Heart left ventricle (tissue), 16 donors: ENCODE measurements at regions not wholly inside any gene's neighbourhood (a gene's known extent, or its start where the extent isn't known, plus 50 kb on each side); places are given as distances from the start of the nearest gene placed in this dataset.

Source experiments
- ATAC-seq, 4 donors: fragments of 200-7000 bp; cut with Tn5 transposase; one replicate each; pipeline ENCODE4 v1.9.1; 2020 to 2022; ENCODE audit warnings: moderate library complexity in 4 of 4, mild to moderate bottlenecking in 3 of 4, moderate number of reproducible peaks in 1 of 4
- DNase-seq, 5 donors: peaks; one replicate each; pipeline ENCODE4 v3.0.0-alpha.2; 2020
- H3K27ac ChIP-seq, 12 donors: fragments of 200-600 bp; sonication (generic) in 4 of 12; one replicate each; pipeline versions ENCODE4 v1.5.0 to v1.8.0; 2016 to 2022; ENCODE audit warnings: mild to moderate bottlenecking in 2 of 12
- H3K27me3 ChIP-seq, 9 donors: fragments of 200-600 bp; sonication (generic) in 2 of 9; one replicate each; pipeline versions ENCODE4 v1.5.1 to v1.8.0; 2016 to 2022; ENCODE audit warnings: mild to moderate bottlenecking in 3 of 9
- H3K36me3 ChIP-seq, 9 donors: fragments of 200-600 bp; sonication (generic) in 2 of 9; one replicate each; pipeline versions ENCODE4 v1.5.0 to v1.8.0; 2018 to 2022; ENCODE audit warnings: mild to moderate bottlenecking in 2 of 9
- H3K4me1 ChIP-seq, 12 donors: fragments of 200-600 bp; sonication (generic) in 4 of 12; one replicate each; pipeline versions ENCODE4 v1.5.0 to v1.8.0; 2016 to 2022; ENCODE audit warnings: mild to moderate bottlenecking in 3 of 12
- H3K4me3 ChIP-seq, 12 donors: fragments of 200-600 bp; sonication (generic) in 4 of 12; one replicate each; pipeline versions ENCODE4 v1.5.0 to v1.8.0; 2017 to 2022; ENCODE audit warnings: mild to moderate bottlenecking in 9 of 12, moderate library complexity in 4 of 12
- H3K9me3 ChIP-seq, 12 donors: fragments of 200-600 bp; sonication (generic) in 4 of 12; one replicate each; pipeline versions ENCODE4 v1.5.0 to v1.8.0; 2016 to 2022; ENCODE audit warnings: mild to moderate bottlenecking in 1 of 12
- POLR2A ChIP-seq, 2 donors: fragments of 450-650 bp; IDR thresholded peaks; one replicate each; pipeline ENCODE4 v1.6.1; 2017; ENCODE audit warnings: antibody characterized with exemption in 2 of 2, mild to moderate bottlenecking in 2 of 2, moderate library complexity in 2 of 2
- WGBS, 4 donors: extraction: QIAGEN DNeasy Blood & Tissue Kit in 2 of 4; methylation state at CpG; one replicate each; pipeline versions ENCODE4 v1.1.5 to v1.1.7; 2013 to 2018; 5-methylcytosine and 5-hydroxymethylcytosine counted together
- intact Hi-C, 10 donors: fragments of 100-400 bp; cut with DNase I; formaldehyde crosslinking; loops; one replicate each; pipeline versions ENCODE4 v1.11.1 to v1.14.2; 2022
- TF ChIP-seq, protein P1 (sequence below), 12 donors: fragments of 200-600 bp; sonication (generic) in 4 of 12; IDR thresholded peaks; one replicate each; pipeline versions ENCODE4 v1.5.0 to v1.8.0; 2018 to 2022; ENCODE audit warnings: antibody characterized with exemption in 12 of 12, mild to moderate bottlenecking in 5 of 12
- donor health status: ischemic (EF 13 %, LVEDD 7.1; RV severe dilation, severe dysfunction).
- donor health status: healthy with polysubstance abuse.
- donor health status: DM: no; HTN: yes; CAD: no.
- donor health status: DM: no; HTN: no; CAD: no.
- donor health status: ischemic (EF 25% LVEDD 6.9; RV normal size, moderate dysfunction).
- donor health status: ischemic (EF 25% LVEDD 5.7; RV mildly dilated, moderate dysfunction).
- donor health status: healthy.
- donor health status: DM: yes; HTN: yes; CAD: no.
- donor health status: ischemic (EF 35%, LVEDD 5.7; RV mildly dilated, moderate dysfunction).
- donor health status: nonischemic (EF 11% LVEDD 7.7; RV severe dilation, severe dysfunction).
- donor health status: DM: yes; HTN: yes; CAD: no.
- donor health status: PGD.
- donor health status: ischemic (EF 29% LVEDD 5.4; RV normal size, mild dysfunction).
- donor health status: nonischemic (EF 23%, LVEDD 6.1; RV moderate dilation, normal function).

DNA sequence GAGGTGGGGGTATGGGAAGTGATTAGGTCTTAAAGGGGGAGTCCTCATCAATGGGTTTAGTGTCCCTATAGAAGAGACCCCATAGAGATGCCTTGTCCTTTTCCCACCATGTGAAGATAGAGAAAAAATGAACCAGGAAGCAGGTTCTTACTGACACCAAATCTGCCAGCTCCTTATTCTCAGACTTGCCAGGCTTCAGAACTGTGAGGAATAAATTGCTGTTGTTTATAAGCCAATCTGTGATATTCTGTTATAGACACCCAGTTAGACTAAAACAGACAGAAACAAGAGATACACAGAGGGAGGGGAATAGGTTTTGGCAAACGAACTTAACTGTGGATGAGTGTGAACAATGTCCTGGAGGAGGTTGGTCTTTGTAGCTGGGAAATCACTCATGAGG, 381.4 kb downstream of the ADRA2A start:
- 51 to 54% (median 53%) methylated on average over 1 of the region's 1 CpG for WGBS, 4 donors
- no peaks in the 10 kb centered on the region for H3K27me3 ChIP-seq
- no peak for ATAC-seq
- H3K27ac ChIP-seq = no peak overlapping the region
- no peaks in the 10 kb centered on the region for H3K36me3 ChIP-seq
- no peak overlapping the region for H3K4me3 ChIP-seq
- peaks cover 0 to 6% (median 0%) of the 10 kb centered on the region in 12 donors for H3K9me3 ChIP-seq
- intact Hi-C loops = no loop called here
- no peak for DNase-seq
- TF ChIP-seq POLR2A (IDR thresholded peaks at IDR 0.05) = no peak
- TF ChIP-seq, protein P1, sequence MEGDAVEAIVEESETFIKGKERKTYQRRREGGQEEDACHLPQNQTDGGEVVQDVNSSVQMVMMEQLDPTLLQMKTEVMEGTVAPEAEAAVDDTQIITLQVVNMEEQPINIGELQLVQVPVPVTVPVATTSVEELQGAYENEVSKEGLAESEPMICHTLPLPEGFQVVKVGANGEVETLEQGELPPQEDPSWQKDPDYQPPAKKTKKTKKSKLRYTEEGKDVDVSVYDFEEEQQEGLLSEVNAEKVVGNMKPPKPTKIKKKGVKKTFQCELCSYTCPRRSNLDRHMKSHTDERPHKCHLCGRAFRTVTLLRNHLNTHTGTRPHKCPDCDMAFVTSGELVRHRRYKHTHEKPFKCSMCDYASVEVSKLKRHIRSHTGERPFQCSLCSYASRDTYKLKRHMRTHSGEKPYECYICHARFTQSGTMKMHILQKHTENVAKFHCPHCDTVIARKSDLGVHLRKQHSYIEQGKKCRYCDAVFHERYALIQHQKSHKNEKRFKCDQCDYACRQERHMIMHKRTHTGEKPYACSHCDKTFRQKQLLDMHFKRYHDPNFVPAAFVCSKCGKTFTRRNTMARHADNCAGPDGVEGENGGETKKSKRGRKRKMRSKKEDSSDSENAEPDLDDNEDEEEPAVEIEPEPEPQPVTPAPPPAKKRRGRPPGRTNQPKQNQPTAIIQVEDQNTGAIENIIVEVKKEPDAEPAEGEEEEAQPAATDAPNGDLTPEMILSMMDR (IDR thresholded peaks at IDR 0.05) = no peak
- no peaks in the 10 kb centered on the region for H3K4me1 ChIP-seq

GRCh38 chr10:111459967-111460366, 383.1 kb downstream of the ADRA2A start:
- 80 to 84% (median 83%) methylated on average over 2 of the region's 2 CpGs for WGBS, 4 donors
- ATAC-seq (no peak), DNase-seq (no peak)
- peaks cover 0 to 4% (median 0%) of the 10 kb centered on the region in 9 donors for H3K27me3 ChIP-seq
- H3K4me1 ChIP-seq = no peaks in the 10 kb centered on the region
- intact Hi-C loops = no loop called here
- peaks cover 0 to 6% (median 0%) of the 10 kb centered on the region in 12 donors for H3K9me3 ChIP-seq
- no peak overlapping the region for H3K27ac ChIP-seq
- no peaks in the 10 kb centered on the region for H3K36me3 ChIP-seq
- H3K4me3 ChIP-seq = no peak overlapping the region
- TF ChIP-seq, protein P1 (IDR thresholded peaks at IDR 0.05) = no peak
- no peak for TF ChIP-seq POLR2A (IDR thresholded peaks at IDR 0.05)

GRCh38 chr10:111472445-111472844, 395.6 kb downstream of the ADRA2A start:
- no peaks in the 10 kb centered on the region for H3K9me3 ChIP-seq
- peaks cover 0 to 4% (median 0%) of the 10 kb centered on the region in 9 donors for H3K27me3 ChIP-seq
- no peak for DNase-seq
- no peak for TF ChIP-seq POLR2A (IDR thresholded peaks at IDR 0.05)
- TF ChIP-seq, protein P1 (IDR thresholded peaks at IDR 0.05) = no peak
- no peak overlapping the region for H3K27ac ChIP-seq
- H3K36me3 ChIP-seq = no peaks in the 10 kb centered on the region
- ATAC-seq = no peak
- WGBS, 4 donors = 78 to 81% (median 79%) methylated on average over 7 of the region's 7 CpGs
- H3K4me1 ChIP-seq = no peaks in the 10 kb centered on the region
- no peak overlapping the region for H3K4me3 ChIP-seq
- intact Hi-C loops = no loop called here

DNA sequence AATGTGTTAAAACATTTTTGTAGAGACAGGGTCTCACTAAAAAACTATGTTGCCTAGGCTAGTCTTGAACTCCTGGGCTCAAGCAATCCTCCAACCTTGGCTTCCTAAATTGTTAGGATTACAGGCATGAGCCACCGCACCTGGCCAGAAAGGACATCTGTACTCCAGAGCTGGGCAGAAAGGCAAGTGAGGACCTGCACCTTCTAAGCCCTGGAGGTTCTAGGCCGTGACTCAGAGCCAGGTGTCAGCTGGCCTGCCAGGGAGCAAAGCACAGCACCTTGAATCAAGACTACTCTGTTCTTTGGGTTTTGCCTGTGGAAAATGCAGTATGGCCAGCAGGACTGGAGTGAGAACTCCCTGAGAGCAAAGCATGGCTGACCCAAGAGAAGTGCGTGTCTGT, 396.5 kb downstream of the ADRA2A start:
- TF ChIP-seq, protein P1 (IDR thresholded peaks at IDR 0.05) = no peak
- no peak for TF ChIP-seq POLR2A (IDR thresholded peaks at IDR 0.05)
- Histone ChIP-seq H3K27ac (no peak overlapping the region), H3K4me1 (no peaks in the 10 kb centered on the region), H3K36me3 (no peaks in the 10 kb centered on the region), H3K27me3 (no peaks in the 10 kb centered on the region), H3K4me3 (no peak overlapping the region), H3K9me3 (no peaks in the 10 kb centered on the region)
- intact Hi-C loops = no loop called here
- ATAC-seq = no peak
- WGBS, 4 donors = 40 to 56% (median 49%) methylated on average over 2 to 3 of the region's 3 CpGs
- no peak for DNase-seq
